UCSD-AML1 (cell line): ENCODE measurements at regions not wholly inside any gene's neighbourhood (a gene's known extent, or its start where the extent isn't known, plus 50 kb on each side); places are given as distances from the start of the nearest gene placed in this dataset.

ENCODE experiments used
- DNase-seq: peaks from one replicate; lab custom pipeline; 2025; ENCODE audit not compliant: unreplicated experiment; lab: John Stamatoyannopoulos, UW

DNA sequence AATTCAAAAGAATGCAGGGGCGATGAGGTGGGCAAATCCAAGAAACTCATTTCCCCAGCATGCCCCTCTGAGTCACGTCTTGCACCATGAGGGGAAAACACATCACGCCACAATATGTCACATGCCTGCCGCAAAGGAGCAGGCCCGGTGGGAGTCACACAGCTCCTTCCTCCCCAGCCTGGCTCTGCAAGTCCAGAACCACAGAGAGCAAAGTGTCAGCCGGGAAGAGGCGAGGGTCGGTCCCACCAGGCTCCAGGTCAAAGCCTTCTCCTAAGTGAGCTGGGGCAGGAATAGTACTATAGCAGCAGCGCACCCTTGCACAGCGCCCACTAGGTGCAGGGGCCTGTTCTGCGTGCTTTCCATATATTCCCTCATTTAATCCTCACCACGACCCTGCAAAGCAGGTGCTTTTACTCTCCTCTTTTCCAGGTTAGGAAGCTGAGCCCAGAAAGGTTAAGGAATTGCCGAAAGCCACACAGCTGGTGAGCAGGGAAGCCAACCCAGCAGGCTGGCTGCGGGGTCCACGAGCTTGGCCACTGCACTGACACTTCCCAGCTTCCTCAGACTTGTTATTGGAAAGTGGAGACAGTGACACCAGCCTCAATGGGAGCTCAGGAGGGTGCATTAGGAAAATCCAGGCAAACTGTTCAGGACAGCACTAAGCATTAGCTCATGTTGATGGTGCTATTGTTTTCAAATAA, 94.0 kb upstream of the ZMIZ1 start:
- DNase-seq, result peak; percentile 76

GRCh38 chr10:78975926-78976325, 92.8 kb upstream of the ZMIZ1 start:
- no peak for DNase-seq

DNA sequence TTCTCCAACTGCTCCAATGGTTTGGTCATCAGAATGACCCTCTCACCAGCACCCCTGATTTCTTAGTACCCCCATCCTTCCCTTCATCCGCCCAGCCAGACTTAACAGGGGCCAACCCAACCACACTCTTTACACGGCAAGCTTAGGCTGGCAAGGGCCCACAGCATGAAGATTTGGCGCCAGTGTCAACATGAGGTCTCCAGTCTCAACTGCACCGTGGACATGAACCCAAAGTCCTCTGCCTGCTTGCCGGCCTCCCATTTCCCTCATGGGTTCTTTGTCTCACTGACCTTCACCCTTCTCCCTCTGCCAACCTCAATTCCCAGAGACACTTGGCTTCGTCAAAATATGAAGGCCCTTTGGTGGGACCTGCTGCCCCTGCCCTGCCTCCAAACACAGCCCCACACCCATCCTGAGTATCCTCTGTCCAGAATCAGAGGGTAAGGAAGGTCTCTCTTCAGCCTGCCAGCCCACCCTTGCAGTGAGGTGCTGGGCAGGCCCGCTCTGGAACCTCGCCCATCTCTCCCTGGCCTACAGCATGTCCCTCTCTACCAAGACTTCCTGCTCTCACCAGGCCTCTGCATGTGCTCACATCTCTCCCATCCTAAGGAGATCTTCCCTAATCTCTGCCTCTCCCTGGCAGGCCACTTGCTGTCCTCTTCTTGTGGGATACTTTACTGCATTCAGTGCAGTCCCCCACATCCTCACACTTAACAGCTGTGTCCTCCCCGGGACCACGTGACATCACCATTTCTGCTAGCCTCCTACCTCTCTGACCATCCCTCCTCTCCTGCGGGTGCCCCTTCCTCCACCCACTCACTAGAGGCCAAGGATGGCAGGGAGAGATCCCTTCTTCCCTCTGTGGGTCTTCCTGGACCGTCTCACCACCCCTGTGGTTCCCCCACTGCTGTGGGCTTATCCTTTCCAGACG, 91.7 kb upstream of the ZMIZ1 start:
- DNase-seq, result no peak

GRCh38 chr10:78979938-78980337, 88.8 kb upstream of the ZMIZ1 start:
- no peak for DNase-seq

DNA sequence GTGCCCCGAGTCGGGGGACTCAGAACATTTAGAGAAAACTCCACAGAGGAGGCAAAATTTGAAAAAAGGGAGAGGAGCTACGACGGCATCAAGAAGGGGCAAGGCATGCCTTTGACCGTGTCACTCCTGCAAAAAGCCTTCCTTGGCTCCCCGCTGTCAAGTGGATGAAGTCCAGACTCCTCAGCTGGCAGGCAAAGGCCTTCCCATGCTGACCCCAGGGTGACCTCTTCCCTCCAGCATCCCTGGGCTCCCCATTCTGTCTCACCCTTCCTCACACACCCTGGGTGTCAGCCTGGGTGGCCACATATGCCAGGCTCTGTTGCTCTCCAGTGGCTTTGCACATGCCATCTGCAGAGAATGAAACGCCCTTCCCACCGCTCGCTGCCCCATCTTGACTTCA, 88.4 kb upstream of the ZMIZ1 start:
- no peak for DNase-seq

DNA sequence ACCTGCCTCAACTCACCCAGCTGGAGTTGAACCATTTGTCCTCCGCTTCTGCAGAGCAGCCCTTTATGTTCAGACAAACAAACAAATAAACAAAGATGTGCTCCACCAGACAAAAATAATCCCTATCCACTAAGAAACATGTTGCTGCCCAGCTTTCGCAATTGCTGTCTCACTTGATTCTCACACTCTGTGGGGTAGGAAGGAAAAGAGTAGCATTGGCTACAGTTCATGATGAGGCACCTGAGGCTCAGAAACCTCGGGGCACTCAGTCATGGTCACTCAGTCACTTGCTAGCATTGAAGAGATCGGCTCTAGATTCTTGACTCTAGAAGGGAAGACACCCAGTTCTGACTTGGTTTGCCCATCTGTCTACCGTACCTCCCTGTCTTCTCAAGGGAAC, 88.0 kb upstream of the ZMIZ1 start:
- DNase-seq, result no peak

DNA sequence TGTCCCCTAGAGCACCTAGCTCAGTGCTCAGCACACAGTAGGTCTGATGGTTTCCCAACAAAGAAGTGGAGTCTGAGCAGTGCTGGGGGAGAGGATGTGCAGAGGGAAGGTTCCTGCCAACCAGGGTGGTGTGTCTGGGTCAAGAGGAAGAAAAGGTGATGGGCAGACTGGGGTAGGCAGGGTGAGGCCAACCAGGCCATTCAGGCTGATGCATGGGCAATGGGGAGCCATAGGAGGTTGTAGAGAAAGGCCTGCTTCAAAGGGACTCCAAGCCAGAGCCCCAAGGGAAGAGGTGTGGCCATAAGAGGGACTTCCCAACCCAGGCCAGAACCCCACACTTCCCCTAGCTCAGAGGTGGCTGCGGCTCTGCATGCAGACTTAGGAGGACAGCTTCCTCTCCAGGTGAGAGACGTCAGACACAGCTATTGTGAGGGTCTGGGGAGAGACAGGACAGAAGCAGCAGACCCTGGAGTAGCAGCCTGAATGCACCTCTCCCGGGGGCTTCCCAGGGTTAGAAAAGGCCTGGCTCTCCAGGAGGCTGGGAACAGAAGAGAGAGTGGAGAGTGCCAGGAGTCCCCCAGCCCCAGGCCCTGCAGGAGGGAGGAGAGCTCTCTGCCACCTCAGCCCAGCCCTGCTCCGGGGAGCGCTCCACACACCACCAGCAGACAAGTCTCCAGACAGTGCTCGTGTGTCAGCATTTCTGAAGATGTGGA, 87.4 kb upstream of the ZMIZ1 start:
- DNase-seq, result peak; percentile 52

DNA sequence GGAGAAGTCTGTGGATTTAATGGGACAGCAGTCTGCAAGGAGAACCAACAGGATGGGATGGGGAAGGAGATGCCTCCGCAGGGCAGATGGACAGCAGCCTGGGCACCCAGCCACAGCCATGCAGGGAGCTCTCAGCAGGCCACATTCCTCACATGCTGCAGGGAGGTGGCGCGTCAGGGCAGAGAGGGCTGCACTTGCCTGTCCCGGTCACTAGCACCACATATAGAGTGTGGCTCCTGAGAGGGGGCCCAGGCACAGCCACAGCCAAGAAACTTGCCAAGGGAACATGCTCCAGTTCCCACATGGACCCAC, 86.8 kb upstream of the ZMIZ1 start:
- no peak for DNase-seq

GRCh38 chr10:78982726-78983125, 86.0 kb upstream of the ZMIZ1 start:
- no peak for DNase-seq

- DNase-seq, result no peak
Observed at GRCh38 chr10:78983608-78984007, 85.2 kb upstream of the ZMIZ1 start.

DNA sequence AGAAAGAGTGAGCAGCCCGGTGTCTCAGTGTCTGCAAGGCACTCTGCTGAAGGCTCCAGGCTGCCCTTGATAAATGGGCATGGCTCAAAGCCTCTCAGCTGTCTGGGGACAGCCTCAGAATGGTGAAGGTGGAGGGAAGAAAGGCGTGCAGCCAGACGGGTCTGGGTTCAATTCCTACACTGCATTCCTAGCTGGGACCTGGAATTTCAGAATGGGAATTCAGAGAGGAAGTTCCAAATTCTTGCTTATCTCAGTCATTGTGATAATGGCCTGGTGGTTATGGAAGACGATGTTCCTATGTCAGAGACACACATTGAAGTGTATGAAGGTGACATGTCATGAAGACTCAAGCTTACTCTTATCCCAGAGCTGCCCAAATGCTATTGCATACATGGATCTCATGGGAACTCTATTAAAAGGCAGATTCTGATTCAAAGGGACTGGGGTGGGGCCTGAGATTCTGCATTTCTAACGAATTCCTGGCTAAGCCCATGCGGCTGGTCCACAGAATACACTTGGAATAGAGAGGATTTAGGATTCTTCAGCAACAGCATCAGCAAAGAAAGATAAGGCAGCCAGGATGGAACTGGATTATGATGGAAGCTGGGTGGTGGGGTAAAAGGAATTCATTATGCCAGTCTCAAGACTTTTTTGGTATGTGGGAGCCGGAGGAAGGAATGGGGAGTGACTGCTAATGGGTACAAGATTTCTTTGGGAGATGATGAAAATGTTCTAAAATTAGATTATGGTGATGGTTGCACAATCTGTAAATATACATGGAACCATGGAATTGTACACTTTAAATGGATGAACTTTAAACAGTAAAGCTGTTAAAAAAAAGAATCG, 82.6 kb upstream of the ZMIZ1 start:
- no peak for DNase-seq

- DNase-seq, result no peak
Observed at GRCh38 chr10:78991187-78991586, 77.6 kb upstream of the ZMIZ1 start.

DNA sequence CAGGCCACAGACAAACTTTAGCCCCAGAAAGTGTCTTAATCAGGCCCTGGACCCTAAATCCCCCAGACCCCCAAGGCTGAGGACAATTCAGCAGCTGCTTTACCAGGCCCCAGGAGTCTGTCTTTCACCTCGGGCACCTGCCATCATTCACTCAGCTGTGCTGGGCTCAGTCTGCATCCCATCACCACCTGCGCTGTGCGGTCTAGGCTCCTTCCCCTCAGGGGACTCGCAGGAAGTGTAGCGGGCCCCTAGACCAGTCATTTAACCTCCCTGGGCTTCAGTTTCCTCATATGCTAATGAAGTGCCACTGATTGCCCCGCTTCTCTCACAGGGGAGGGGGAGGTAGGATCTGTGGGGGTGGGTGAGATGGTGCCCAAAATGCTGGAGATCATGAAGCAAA, 76.4 kb upstream of the ZMIZ1 start:
- DNase-seq, result peak; percentile 42

DNA sequence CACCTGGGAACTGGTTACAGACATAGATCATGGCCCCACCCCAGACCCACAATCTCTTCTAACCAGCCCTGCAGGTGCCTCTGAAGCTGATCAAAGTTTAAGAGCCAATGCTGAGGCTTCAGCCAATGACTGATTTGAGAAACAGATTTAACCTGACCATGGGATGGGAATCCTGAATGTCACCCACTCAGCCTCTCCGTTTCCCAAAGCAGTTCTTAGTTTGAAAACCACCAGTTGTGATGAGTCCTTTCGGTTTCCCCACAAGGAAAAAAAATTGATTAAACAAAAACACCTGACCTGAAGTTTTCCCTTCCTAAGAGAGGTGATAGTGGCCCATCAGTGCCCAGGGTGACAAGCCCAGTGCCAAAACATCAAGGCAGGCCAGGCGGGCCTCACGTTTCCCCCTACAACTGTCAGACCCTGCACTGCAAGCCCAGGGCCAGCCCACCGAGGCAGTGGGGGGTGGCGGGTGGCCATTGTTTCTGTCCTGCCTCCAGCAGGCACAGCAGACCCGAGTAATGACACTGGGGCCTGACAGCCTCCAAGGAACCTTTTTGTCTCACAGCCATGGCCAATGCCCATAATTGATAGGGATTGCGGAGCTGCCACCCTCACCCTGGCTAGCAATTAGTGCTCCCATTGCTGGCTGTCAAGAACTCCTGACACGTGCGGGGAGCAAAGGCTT, 75.4 kb upstream of the ZMIZ1 start:
- no peak for DNase-seq

- no peak for DNase-seq
Observed at GRCh38 chr10:78995987-78996791, 72.6 kb upstream of the ZMIZ1 start.

GRCh38 chr10:78996792-78997129, 72.0 kb upstream of the ZMIZ1 start:
- no peak for DNase-seq

DNA sequence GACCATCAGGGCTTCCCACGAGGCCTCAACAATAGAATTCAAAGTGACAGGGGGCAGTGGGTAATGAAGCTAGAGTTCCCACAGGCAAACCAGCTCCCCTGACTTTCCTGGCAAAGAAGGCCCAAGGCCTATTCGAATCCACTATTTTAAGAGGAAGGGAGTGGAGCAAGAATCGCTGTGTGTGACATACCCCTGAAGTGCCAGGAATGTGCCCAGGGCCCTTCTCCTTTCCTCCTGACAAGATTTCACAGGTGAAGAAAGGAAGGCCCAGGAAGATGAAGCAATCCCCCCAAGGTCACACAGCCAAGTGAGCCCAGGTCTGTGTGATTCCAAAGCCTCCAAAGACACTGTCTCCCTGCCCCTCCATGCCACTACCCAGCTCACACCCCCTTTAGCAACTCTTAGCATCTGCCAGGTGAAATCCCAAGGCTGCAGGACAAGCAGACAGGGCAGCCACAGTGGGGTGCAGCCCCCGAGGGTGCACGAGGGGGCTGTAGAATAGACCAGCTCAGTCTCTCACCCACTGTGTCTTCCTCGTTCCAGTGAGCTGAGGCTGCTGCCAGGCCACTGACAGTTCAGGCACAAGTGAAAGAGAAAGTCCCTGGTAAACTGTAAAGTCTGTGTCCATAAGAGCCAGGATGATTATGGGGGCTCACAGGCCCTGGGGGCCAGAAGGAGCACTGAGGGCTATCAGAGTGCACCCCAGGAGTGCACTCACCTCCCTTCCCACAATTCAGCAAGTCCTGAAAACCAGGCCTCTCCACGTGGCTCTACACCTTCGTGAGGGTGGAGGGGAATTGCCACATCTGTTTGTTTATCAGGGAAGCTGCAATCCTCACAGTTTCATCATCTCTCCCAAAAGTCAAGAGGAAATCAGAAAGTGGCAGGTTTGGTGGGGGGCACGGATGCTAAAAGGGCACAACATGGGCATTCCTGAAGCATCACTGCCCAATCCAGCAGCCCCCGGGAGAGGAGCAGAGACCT, 70.8 kb upstream of the ZMIZ1 start:
- DNase-seq, result no peak

DNA sequence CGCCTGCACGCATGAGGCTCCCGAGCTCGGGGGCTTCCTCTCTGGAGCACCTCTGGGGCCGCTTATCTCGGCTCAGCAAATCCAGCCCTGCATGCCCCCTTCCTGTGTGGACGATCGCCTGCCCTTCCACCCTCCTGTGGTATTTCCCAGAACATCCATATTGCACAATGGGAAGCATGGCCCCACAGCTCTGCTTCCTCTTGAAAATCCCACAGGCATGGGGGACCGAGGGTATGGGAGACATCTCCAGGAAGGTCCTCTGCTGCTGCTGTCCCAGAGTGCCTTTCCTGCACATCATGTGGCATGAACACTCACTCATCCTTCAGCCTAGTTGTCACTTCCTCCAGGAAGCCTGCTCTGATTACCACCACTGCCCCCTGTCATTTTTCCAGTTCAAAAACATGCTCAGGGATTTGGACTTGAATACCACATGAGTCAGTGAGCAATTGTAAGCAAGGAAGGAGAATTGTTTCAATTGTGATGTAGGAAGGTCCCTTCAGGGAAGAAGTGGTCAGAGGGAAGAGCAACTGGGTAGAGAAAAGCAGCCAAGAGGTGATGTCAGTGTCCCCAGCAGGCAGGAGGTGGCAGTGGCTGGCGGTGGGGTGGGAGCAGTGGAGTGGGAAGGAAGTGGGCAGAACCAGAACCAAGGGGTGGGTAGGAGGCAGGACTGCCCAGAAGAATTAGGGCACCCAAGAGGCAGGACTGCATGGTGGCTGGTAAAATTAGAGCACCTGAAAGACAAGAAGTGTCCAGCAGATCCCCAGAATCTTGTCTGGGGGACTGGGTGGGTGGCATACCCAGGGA, 67.5 kb upstream of the ZMIZ1 start:
- DNase-seq, result peak; percentile 79
